Tibial artery (tissue), 4 donors: ENCODE measurements at regions not wholly inside any gene's neighbourhood (a gene's known extent, or its start where the extent isn't known, plus 50 kb on each side); places are given as distances from the start of the nearest gene placed in this dataset.

Experiments used
- DNase-seq, 2 donors: peaks; one replicate each; pipeline ENCODE4 v3.0.0-alpha.2; 2019
- H3K27ac ChIP-seq, 2 donors: fragments of 200-600 bp; sonication (generic) in 1 of 2; 1 replicate in 1 of 2; 2 replicates in 1 of 2; pipeline ENCODE4 v1.5.1; 2018 to 2019; ENCODE audit warnings: mild to moderate bottlenecking in 1 of 2
- H3K27me3 ChIP-seq, 2 donors: fragments of 200-600 bp; sonication (generic) in 1 of 2; one replicate each; pipeline versions ENCODE4 v1.5.1 to v1.6.0; 2016 to 2019
- H3K36me3 ChIP-seq, 3 donors: fragments of 200-600 bp; sonication (generic) in 2 of 3; one replicate each; pipeline ENCODE4 v1.5.1; 2016 to 2019; ENCODE audit warnings: mild to moderate bottlenecking in 2 of 3
- H3K4me1 ChIP-seq, 4 donors: fragments of 200-600 bp; sonication (generic) in 2 of 4; 1 replicate in 3 of 4; 2 replicates in 1 of 4; pipeline ENCODE4 v1.5.1; 2016 to 2019
- H3K4me3 ChIP-seq, 2 donors: fragments of 200-600 bp; sonication (generic) in 1 of 2; 1 replicate in 1 of 2; 2 replicates in 1 of 2; pipeline ENCODE4 v1.5.1; 2018 to 2019; ENCODE audit warnings: mild to moderate bottlenecking in 2 of 2
- H3K9me3 ChIP-seq, 3 donors: fragments of 200-600 bp; sonication (generic) in 1 of 3; one replicate each; pipeline ENCODE4 v1.5.1; 2016 to 2019
- intact Hi-C: fragments of 100-400 bp; cut with DNase I; formaldehyde crosslinking; loops from one replicate; pipeline ENCODE4 v1.15.0; 2023; ENCODE audit warnings: low total_unique reads
- TF ChIP-seq, protein P1 (sequence below), 2 experiments: fragments of 200-600 bp in 1 of 2; fragments of 450-650 bp in 1 of 2; IDR thresholded peaks; one replicate each; pipeline ENCODE4 v1.5.1; 2017 to 2019; ENCODE audit warnings: antibody characterized with exemption in 2 of 2, mild to moderate bottlenecking in 1 of 2, moderate library complexity in 1 of 2

DNA sequence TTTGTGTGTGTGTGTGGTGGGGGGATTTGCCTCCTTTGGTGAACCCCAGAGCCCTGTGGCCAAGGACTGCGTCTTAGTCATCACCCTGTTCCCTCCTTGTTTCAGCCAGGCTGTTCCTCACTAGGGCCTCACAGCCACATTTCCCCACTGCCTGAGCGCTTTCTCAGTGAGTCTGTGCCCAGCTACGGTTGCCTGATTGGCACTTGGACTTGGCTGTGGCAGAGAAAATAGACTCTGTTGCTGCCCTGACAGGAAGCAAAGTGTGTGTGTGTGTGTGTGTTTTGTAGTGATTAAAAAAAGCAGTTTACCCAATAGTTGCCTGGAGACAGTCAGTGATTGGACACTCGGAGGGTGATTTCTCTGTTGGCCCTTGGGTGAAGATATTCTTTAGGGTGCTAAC lies 113.0 kb downstream of the UCHL1 start:
- peaks cover 0 to 79% (median 54%) of the 10 kb centered on the region in 4 donors for H3K4me1 ChIP-seq
- no peak overlapping the region for H3K4me3 ChIP-seq
- DNase-seq, result peak; percentile 70 to 93
- H3K27ac ChIP-seq, result peak overlapping the region; percentile 66 to 73
- no peaks in the 10 kb centered on the region for H3K27me3 ChIP-seq
- TF ChIP-seq, protein P1, sequence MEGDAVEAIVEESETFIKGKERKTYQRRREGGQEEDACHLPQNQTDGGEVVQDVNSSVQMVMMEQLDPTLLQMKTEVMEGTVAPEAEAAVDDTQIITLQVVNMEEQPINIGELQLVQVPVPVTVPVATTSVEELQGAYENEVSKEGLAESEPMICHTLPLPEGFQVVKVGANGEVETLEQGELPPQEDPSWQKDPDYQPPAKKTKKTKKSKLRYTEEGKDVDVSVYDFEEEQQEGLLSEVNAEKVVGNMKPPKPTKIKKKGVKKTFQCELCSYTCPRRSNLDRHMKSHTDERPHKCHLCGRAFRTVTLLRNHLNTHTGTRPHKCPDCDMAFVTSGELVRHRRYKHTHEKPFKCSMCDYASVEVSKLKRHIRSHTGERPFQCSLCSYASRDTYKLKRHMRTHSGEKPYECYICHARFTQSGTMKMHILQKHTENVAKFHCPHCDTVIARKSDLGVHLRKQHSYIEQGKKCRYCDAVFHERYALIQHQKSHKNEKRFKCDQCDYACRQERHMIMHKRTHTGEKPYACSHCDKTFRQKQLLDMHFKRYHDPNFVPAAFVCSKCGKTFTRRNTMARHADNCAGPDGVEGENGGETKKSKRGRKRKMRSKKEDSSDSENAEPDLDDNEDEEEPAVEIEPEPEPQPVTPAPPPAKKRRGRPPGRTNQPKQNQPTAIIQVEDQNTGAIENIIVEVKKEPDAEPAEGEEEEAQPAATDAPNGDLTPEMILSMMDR (IDR thresholded peaks at IDR 0.05), result no peak
- no peaks in the 10 kb centered on the region for H3K9me3 ChIP-seq
- intact Hi-C loops, result no loop called here
- no peaks in the 10 kb centered on the region for H3K36me3 ChIP-seq

DNA sequence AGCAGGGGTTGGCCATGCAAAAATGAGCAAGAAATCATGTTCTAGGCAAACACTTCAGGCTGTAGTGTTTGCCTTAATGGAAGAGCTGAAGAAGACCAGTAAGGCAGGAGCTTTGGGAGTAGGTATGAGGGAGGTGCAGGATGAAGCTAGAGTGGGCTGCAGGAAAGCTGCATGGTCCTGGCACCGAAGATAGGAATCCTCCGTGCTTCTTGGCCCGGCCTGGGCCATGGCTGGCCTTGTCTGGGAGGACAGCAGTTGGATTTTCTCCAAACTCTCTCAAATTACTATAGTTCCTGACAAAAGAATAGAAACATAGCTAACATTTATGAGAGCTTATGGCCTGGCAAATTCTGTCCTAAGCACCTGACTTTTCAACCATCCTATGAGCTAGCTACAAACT lies 116.5 kb downstream of the UCHL1 start:
- TF ChIP-seq, protein P1 (IDR thresholded peaks at IDR 0.05), result no peak
- Histone ChIP-seq H3K4me1 (peaks cover 0 to 95% (median 51%) of the 10 kb centered on the region in 4 donors), H3K27me3 (no peaks in the 10 kb centered on the region), H3K4me3 (no peak overlapping the region), H3K27ac (peak overlapping the region; percentile 21 to 23), H3K36me3 (no peaks in the 10 kb centered on the region), H3K9me3 (no peaks in the 10 kb centered on the region)
- intact Hi-C loops, result no loop called here
- DNase-seq, result no peak

DNA sequence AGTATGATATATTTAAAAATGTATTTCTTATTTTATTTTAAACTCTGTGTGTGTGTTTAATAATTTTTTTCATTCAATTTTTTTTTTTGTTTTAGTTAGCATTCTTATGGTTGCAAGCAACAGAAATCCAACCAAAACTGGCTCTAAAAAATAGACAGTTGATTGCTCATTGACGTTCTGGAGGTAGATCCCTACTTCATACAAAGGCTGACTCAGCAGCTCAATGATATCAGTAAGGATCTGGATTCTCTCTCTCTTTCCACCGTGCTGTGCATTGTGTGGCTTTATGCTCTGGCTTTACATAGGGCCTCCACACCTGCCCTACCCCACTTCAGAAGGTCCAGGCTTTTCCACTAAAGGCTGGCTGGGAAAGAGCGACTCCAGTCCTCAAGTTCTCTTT lies 117.8 kb downstream of the UCHL1 start:
- H3K9me3 ChIP-seq, result no peaks in the 10 kb centered on the region
- intact Hi-C loops, result no loop called here
- H3K27me3 ChIP-seq, result no peaks in the 10 kb centered on the region
- TF ChIP-seq, protein P1 (IDR thresholded peaks at IDR 0.05), result no peak
- no peak for DNase-seq
- H3K4me3 ChIP-seq, result no peak overlapping the region
- H3K27ac ChIP-seq, result peak overlapping the region in 1 of 2 donors; percentile 31
- no peaks in the 10 kb centered on the region for H3K36me3 ChIP-seq
- peaks cover 0 to 85% (median 47%) of the 10 kb centered on the region in 4 donors for H3K4me1 ChIP-seq

DNA sequence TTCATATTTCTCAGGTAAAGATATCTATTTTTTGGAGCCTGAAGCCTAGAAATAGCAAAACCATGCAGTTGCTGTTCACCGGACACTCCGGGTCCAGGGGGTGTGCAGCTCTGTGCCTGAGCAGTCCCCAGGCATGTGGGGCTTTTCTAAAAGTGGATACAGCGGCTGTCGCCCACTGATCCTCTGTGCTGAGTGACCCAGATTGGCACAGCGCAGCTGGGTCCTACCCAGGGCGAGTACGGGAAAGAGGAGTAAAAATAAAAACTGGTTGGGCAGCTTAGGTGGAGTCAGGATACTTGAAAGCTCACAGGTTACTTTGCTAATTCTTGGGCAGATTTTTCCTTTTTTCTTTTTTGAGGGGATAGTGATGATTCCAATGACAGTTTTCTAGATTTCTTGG lies 118.8 kb downstream of the UCHL1 start:
- Histone ChIP-seq H3K4me3 (no peak overlapping the region), H3K27ac (peak overlapping the region; percentile 3 to 31), H3K36me3 (no peaks in the 10 kb centered on the region), H3K9me3 (no peaks in the 10 kb centered on the region), H3K4me1 (peaks cover 0 to 83% (median 38%) of the 10 kb centered on the region in 4 donors), H3K27me3 (no peaks in the 10 kb centered on the region)
- TF ChIP-seq, protein P1 (IDR thresholded peaks at IDR 0.05), result no peak
- no peak for DNase-seq
- intact Hi-C loops, result no loop called here

DNA sequence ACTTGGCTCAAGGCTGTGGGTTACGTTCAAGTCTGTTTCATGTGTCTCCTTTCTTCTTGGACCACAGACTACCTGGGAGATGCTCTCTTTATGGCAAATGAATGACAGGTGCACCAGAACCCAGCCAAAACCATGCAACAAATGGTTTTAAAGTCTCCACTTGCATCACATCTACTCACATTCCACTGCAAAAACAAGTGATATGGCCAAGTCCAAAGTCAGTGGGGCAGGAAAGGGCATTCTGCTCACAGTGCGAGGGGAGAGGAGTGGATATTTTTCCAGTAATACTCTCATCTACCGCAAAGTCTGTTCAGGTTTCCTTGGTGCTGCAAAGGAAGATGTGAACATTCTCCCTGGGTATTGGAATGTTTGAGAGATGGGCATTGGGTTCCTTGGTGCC lies 120.5 kb downstream of the UCHL1 start:
- Histone ChIP-seq H3K27me3 (no peaks in the 10 kb centered on the region), H3K27ac (no peak overlapping the region), H3K36me3 (no peaks in the 10 kb centered on the region), H3K4me3 (no peak overlapping the region), H3K9me3 (no peaks in the 10 kb centered on the region), H3K4me1 (peaks cover 0 to 82% (median 39%) of the 10 kb centered on the region in 4 donors)
- intact Hi-C loops, result no loop called here
- TF ChIP-seq, protein P1 (IDR thresholded peaks at IDR 0.05), result no peak
- no peak for DNase-seq

DNA sequence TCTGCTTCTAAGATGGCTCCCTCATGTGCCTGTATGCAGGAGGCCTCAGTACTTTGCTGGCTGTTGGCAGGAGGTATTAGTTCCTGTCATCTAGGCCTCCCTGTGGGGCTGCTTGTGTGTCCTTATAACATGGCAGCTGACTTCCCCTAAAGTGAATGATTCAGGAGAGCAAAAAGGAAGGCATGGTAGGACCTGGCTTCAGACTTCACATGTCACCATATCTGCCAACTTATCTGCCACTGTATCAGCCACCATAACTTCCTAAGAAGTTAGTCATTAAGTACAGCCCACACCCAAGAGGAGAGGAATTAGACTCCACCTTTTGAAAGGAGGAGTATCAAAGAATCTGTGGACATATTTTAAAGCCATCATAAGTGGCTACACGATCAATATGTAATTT lies 122.5 kb downstream of the UCHL1 start:
- no peak overlapping the region for H3K4me3 ChIP-seq
- intact Hi-C loops, result no loop called here
- no peak overlapping the region for H3K27ac ChIP-seq
- TF ChIP-seq, protein P1 (IDR thresholded peaks at IDR 0.05), result no peak
- no peak for DNase-seq
- no peaks in the 10 kb centered on the region for H3K27me3 ChIP-seq
- no peaks in the 10 kb centered on the region for H3K36me3 ChIP-seq
- no peaks in the 10 kb centered on the region for H3K9me3 ChIP-seq
- peaks cover 0 to 83% (median 20%) of the 10 kb centered on the region in 4 donors for H3K4me1 ChIP-seq
